ENCODE measurements at regions not wholly inside any gene's neighbourhood (a gene's known extent, or its start where the extent isn't known, plus 50 kb on each side); places are given as distances from the start of the nearest gene placed in this dataset.

DNA sequence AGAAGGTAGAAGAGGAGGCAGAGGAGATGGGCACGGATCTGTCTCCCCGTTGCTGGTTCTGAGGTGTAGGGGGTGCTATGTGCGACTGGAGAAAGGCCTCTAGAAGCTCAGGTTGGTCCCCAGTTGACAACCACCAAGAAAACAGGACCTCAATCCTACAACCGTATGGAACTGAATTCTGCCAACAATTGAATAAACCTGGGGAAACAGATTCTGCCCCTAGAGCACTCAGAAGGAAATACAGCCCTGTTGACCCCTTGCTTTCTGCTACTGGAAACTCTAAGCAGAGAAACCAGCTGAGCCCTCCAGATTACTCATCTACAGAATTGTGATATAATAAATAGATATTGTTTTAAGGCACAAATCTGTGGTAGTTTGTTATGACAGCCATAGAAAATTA lies 313.0 kb upstream of the GOT2 start:
- no peak overlapping the region for H2AFZ ChIP-seq
- H3K4me3 ChIP-seq, result no peak overlapping the region
- no peaks in the 10 kb centered on the region for H3K79me2 ChIP-seq
- H3K36me3 ChIP-seq (replicated peaks; ENCODE audit: insufficient read depth, low read depth), result no peaks in the 10 kb centered on the region
- H3K27me3 ChIP-seq, result no peaks in the 10 kb centered on the region
- H3K27ac ChIP-seq, result no peak overlapping the region
- H3K9me2 ChIP-seq (replicated peaks; ENCODE audit: insufficient read depth), result no peaks in the 10 kb centered on the region
- H3K4me1 ChIP-seq (ENCODE audit: insufficient read depth), result no peaks in the 10 kb centered on the region
- H4K20me1 ChIP-seq (ENCODE audit: insufficient read depth, poor library complexity, severe bottlenecking), result no peaks in the 10 kb centered on the region
- no peak for TF ChIP-seq EZH2phosphoT487 (IDR thresholded peaks at IDR 0.05; ENCODE audit: low read depth, severe bottlenecking, unreplicated experiment)
- TF ChIP-seq CTCF (IDR thresholded peaks at IDR 0.05; ENCODE audit: poor library complexity), result no peak
- TF ChIP-seq EZH2 (IDR thresholded peaks at IDR 0.05; ENCODE audit: borderline replicate concordance), result no peak
- DNase-seq (ENCODE audit: low spot score), result no peak
- no peaks in the 10 kb centered on the region for H3K9me3 ChIP-seq (ENCODE audit: low read depth)
- no peak overlapping the region for H3K4me2 ChIP-seq
- WGBS (ENCODE audit: low lambda C conversion rate, missing lambda C conversion rate), result 65% methylated on average over 4 of the region's 4 CpGs

- Histone ChIP-seq H3K27me3 (no peaks in the 10 kb centered on the region), H3K79me2 (no peaks in the 10 kb centered on the region), H3K4me1 (ENCODE audit: insufficient read depth) (no peaks in the 10 kb centered on the region), H3K27ac (no peak overlapping the region), H3K4me3 (no peak overlapping the region), H3K36me3 (replicated peaks; ENCODE audit: insufficient read depth, low read depth) (no peaks in the 10 kb centered on the region), H2AFZ (no peak overlapping the region), H4K20me1 (ENCODE audit: insufficient read depth, poor library complexity, severe bottlenecking) (no peaks in the 10 kb centered on the region), H3K9me3 (ENCODE audit: low read depth) (no peaks in the 10 kb centered on the region), H3K9me2 (replicated peaks; ENCODE audit: insufficient read depth) (no peaks in the 10 kb centered on the region), H3K4me2 (no peak overlapping the region)
- WGBS (ENCODE audit: low lambda C conversion rate, missing lambda C conversion rate), result 81% methylated on average over 4 of the region's 4 CpGs
- TF ChIP-seq CTCF (IDR thresholded peaks at IDR 0.05; ENCODE audit: poor library complexity) (no peak), EZH2 (IDR thresholded peaks at IDR 0.05; ENCODE audit: borderline replicate concordance) (no peak), EZH2phosphoT487 (IDR thresholded peaks at IDR 0.05; ENCODE audit: low read depth, severe bottlenecking, unreplicated experiment) (no peak)
- DNase-seq (ENCODE audit: low spot score), result no peak
Measured at GRCh38 chr16:59046335-59046734, 312.2 kb upstream of the GOT2 start.

GRCh38 chr16:59045501-59045900 lies 311.4 kb upstream of the GOT2 start:
- 90% methylated on average over 4 of the region's 4 CpGs for WGBS (ENCODE audit: low lambda C conversion rate, missing lambda C conversion rate)

DNA sequence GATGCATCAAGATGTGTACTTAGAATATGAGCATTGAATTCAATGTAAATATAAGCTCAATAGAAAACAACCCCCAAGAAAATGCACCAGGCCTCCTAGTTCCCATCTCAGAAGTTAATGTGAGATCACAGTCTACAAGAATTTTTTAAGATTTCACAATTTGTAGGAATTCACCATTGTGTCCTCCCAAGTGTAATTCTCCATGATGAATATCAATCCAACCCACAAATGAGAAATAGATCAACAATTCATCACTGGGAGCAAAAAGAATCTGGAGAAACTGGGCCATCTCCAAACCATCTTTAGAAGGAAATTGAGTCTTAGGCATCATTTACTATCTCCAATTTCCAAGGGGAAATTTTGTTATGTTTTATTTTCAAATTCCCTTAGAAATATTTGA lies 310.5 kb upstream of the GOT2 start:
- no peaks in the 10 kb centered on the region for H4K20me1 ChIP-seq (ENCODE audit: insufficient read depth, poor library complexity, severe bottlenecking)
- no peak overlapping the region for H3K27ac ChIP-seq
- no peak for DNase-seq (ENCODE audit: low spot score)
- H3K27me3 ChIP-seq, result no peaks in the 10 kb centered on the region
- H3K4me1 ChIP-seq (ENCODE audit: insufficient read depth), result no peaks in the 10 kb centered on the region
- no peak overlapping the region for H3K4me2 ChIP-seq
- H3K36me3 ChIP-seq (replicated peaks; ENCODE audit: insufficient read depth, low read depth), result no peaks in the 10 kb centered on the region
- no peak overlapping the region for H2AFZ ChIP-seq
- TF ChIP-seq CTCF (IDR thresholded peaks at IDR 0.05; ENCODE audit: poor library complexity) (no peak), EZH2phosphoT487 (IDR thresholded peaks at IDR 0.05; ENCODE audit: low read depth, severe bottlenecking, unreplicated experiment) (no peak), EZH2 (IDR thresholded peaks at IDR 0.05; ENCODE audit: borderline replicate concordance) (no peak)
- H3K9me2 ChIP-seq (replicated peaks; ENCODE audit: insufficient read depth), result no peaks in the 10 kb centered on the region
- no peaks in the 10 kb centered on the region for H3K79me2 ChIP-seq
- no peak overlapping the region for H3K4me3 ChIP-seq
- no peaks in the 10 kb centered on the region for H3K9me3 ChIP-seq (ENCODE audit: low read depth)

More at GRCh38 chr16:59045501-59045900, 311.4 kb upstream of the GOT2 start:
- H4K20me1 ChIP-seq (ENCODE audit: insufficient read depth, poor library complexity, severe bottlenecking), result no peaks in the 10 kb centered on the region
- no peaks in the 10 kb centered on the region for H3K27me3 ChIP-seq
- no peak overlapping the region for H3K27ac ChIP-seq
- H3K9me3 ChIP-seq (ENCODE audit: low read depth), result no peaks in the 10 kb centered on the region
- no peaks in the 10 kb centered on the region for H3K36me3 ChIP-seq (replicated peaks; ENCODE audit: insufficient read depth, low read depth)
- no peaks in the 10 kb centered on the region for H3K79me2 ChIP-seq
- H3K4me1 ChIP-seq (ENCODE audit: insufficient read depth), result no peaks in the 10 kb centered on the region
- no peak overlapping the region for H3K4me2 ChIP-seq
- DNase-seq (ENCODE audit: low spot score), result no peak
- H3K9me2 ChIP-seq (replicated peaks; ENCODE audit: insufficient read depth), result no peaks in the 10 kb centered on the region
- no peak for TF ChIP-seq EZH2phosphoT487 (IDR thresholded peaks at IDR 0.05; ENCODE audit: low read depth, severe bottlenecking, unreplicated experiment)
- no peak overlapping the region for H3K4me3 ChIP-seq
- no peak overlapping the region for H2AFZ ChIP-seq

Measured in hepatocyte (in vitro differentiated cells).